Choroid plexus epithelial cell (primary cell): ENCODE measurements at regions not wholly inside any gene's neighbourhood (a gene's known extent, or its start where the extent isn't known, plus 50 kb on each side); places are given as distances from the start of the nearest gene placed in this dataset.

Source experiments
- DNase-seq: peaks from one replicate; pipeline ENCODE4 v3.0.0-alpha.2; 2010; ENCODE audit warnings: low read depth
- H3K4me3 ChIP-seq: 2 replicates; pipeline ENCODE4 v1.5.1; 2011; ENCODE audit warnings: low read depth, mild to moderate bottlenecking, control low read depth, low read length, moderate library complexity
- CTCF ChIP-seq: conservative IDR thresholded peaks from 2 replicates; pipeline ENCODE4 v1.5.1; 2011; ENCODE audit warnings: low read depth, mild to moderate bottlenecking, control low read depth, inconsistent platforms, low read length, moderate library complexity

GRCh38 chr4:125956276-125956675, 641.5 kb downstream of the FAT4 start:
- H3K4me3 ChIP-seq, result no peak overlapping the region
- no peak for DNase-seq
- TF ChIP-seq CTCF, result no peak

GRCh38 chr4:125958519-125958918, 643.8 kb downstream of the FAT4 start:
- DNase-seq, result no peak
- no peak overlapping the region for H3K4me3 ChIP-seq
- no peak for TF ChIP-seq CTCF

GRCh38 chr4:125961626-125962025, 646.9 kb downstream of the FAT4 start:
- DNase-seq, result no peak
- H3K4me3 ChIP-seq, result no peak overlapping the region
- TF ChIP-seq CTCF, result no peak

GRCh38 chr4:125975861-125976397, 661.2 kb downstream of the FAT4 start:
- DNase-seq, result no peak
- TF ChIP-seq CTCF, result no peak
- no peak overlapping the region for H3K4me3 ChIP-seq

GRCh38 chr4:125979950-125980349, 665.2 kb downstream of the FAT4 start:
- DNase-seq, result no peak
- H3K4me3 ChIP-seq, result no peak overlapping the region
- no peak for TF ChIP-seq CTCF

- no peak for TF ChIP-seq CTCF
- no peak overlapping the region for H3K4me3 ChIP-seq
- DNase-seq, result no peak
These were observed 668.4 kb downstream of the FAT4 start for GRCh38 chr4:125983168-125983567.

- no peak for TF ChIP-seq CTCF
- no peak overlapping the region for H3K4me3 ChIP-seq
- peak; percentile 4 for DNase-seq
These were observed 671.1 kb downstream of the FAT4 start for GRCh38 chr4:125985856-125986255.
